PFSK-1 (cell line): ENCODE measurements at regions not wholly inside any gene's neighbourhood (a gene's known extent, or its start where the extent isn't known, plus 50 kb on each side); places are given as distances from the start of the nearest gene placed in this dataset.

ENCODE experiments used
- FOXP2 ChIP-seq: optimal IDR thresholded peaks from 2 replicates; pipeline ENCODE3; 2011; ENCODE audit warnings: borderline replicate concordance, control low read depth, inconsistent platforms; ENCODE audit not compliant: insufficient read depth; ENCODE audit errors: extremely low read length, extremely low read depth
- POLR2AphosphoS5 ChIP-seq: IDR thresholded peaks from 2 replicates; pipeline ENCODE4 v1.6.1; 2012; ENCODE audit warnings: low read depth, mild to moderate bottlenecking, control low read depth, low read length, moderate library complexity
- REST ChIP-seq, 2 experiments: IDR thresholded peaks; 2 replicates each; pipeline versions ENCODE4 v1.6.1 to v1.8.0; 2011 to 2012; ENCODE audit warnings: low read depth in 2 of 2, low read length in 2 of 2, control low read depth in 1 of 2, inconsistent platforms in 1 of 2, mild to moderate bottlenecking in 1 of 2, moderate library complexity in 1 of 2; ENCODE audit not compliant: insufficient read depth in 1 of 2
- SIN3A ChIP-seq: IDR thresholded peaks from 2 replicates; pipeline ENCODE4 v1.6.1; 2012; ENCODE audit warnings: mild to moderate bottlenecking, low read length, moderate library complexity, borderline replicate concordance; ENCODE audit not compliant: insufficient read depth
- TAF1 ChIP-seq: IDR thresholded peaks from 2 replicates; pipeline ENCODE4 v1.6.1; 2012; ENCODE audit warnings: low read length, control low read depth, borderline replicate concordance; ENCODE audit not compliant: insufficient read depth

DNA sequence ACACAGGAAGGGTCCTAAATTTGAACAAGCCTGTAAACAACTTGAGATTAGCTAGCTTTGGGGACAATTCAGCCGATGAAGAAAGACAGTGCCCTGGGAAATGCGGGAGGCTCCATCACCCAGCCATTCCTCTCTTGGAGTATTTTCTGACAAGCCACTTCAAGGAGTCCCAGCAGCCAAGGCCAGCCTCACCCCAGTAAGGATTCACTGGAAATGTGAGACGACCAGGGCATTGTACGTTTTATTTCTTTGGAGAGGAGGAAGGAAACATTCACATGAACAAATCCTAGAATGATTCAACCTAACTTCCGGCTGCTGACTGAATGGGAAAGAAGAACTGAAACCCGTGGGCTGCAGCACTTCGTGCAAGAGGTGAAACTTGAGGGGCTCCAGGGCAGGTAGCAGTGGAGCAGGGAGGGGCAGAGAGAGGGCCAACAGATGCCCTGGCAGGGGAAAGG lies 116.4 kb upstream of the ARHGEF3 start:
- no peak for TF ChIP-seq POLR2AphosphoS5
- no peak for TF ChIP-seq FOXP2
- TF ChIP-seq SIN3A = no peak
- no peak for TF ChIP-seq TAF1
- TF ChIP-seq REST (IDR thresholded peaks at IDR 0.05; ENCODE audit: insufficient read depth in 1 of 2, low read depth in 2 of 2, low read length in 2 of 2) = no peak

GRCh38 chr3:56917361-56918110 lies 115.8 kb upstream of the ARHGEF3 start:
- no peak for TF ChIP-seq REST (IDR thresholded peaks at IDR 0.05; ENCODE audit: insufficient read depth in 1 of 2, low read depth in 2 of 2, low read length in 2 of 2)
- TF ChIP-seq TAF1 = no peak
- no peak for TF ChIP-seq SIN3A
- no peak for TF ChIP-seq POLR2AphosphoS5
- no peak for TF ChIP-seq FOXP2

GRCh38 chr3:56916716-56917360 lies 115.1 kb upstream of the ARHGEF3 start:
- no peak for TF ChIP-seq POLR2AphosphoS5
- TF ChIP-seq SIN3A = no peak
- no peak for TF ChIP-seq FOXP2
- TF ChIP-seq TAF1 = no peak
- TF ChIP-seq REST (IDR thresholded peaks at IDR 0.05; ENCODE audit: insufficient read depth in 1 of 2, low read depth in 2 of 2, low read length in 2 of 2) = no peak

DNA sequence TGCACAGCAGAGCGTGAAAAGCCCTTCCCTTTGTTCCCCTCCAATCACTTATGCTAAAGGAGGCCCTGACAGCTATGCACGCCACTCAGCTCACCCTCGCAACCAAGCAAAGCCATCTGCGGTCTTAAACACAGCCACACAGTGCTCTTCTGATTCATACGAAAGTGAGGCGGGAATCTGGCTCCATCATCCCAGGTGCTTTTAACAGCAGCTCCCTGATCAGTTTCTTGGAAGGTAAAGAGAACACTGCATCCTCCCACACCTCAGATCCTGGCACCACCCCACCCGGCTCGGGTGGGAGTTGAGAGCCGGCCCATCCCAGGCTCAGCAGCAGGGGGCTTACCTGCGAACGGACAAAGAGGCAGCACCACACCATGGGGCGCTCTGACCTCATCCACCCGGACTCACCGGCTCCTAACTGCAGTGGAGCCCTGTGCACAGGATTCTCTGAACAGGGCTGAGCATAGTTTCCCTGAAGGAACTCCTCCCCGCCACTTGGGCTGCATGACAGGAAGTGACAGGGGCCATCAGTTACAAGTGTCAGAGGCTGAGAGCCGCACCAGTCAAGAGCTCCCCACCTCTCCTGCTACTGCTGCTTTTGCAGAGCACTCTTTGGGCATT lies 114.3 kb upstream of the ARHGEF3 start:
- TF ChIP-seq POLR2AphosphoS5 (no peak), FOXP2 (no peak), TAF1 (no peak), REST (IDR thresholded peaks at IDR 0.05; ENCODE audit: insufficient read depth in 1 of 2, low read depth in 2 of 2, low read length in 2 of 2) (no peak), SIN3A (no peak)
